D341Med (cell line): ENCODE measurements at regions not wholly inside any gene's neighbourhood (a gene's known extent, or its start where the extent isn't known, plus 50 kb on each side); places are given as distances from the start of the nearest gene placed in this dataset.

Experiments
- DNase-seq: peaks from one replicate; pipeline ENCODE4 v3.0.0; 2012; ENCODE audit warnings: low spot score

- DNase-seq: no peak
Measured at GRCh38 chr3:99439892-99440291, 198.5 kb upstream of the COL8A1 start.

- no peak for DNase-seq
Measured at GRCh38 chr3:99434190-99434589, 204.2 kb upstream of the COL8A1 start.

- no peak for DNase-seq
Measured at GRCh38 chr3:99430348-99431134, 207.9 kb upstream of the COL8A1 start.

GRCh38 chr3:99429502-99429901, 208.9 kb upstream of the COL8A1 start:
- no peak for DNase-seq

- DNase-seq: no peak
Measured at GRCh38 chr3:99425930-99426329, 212.5 kb upstream of the COL8A1 start.

GRCh38 chr3:99419116-99419515, 219.3 kb upstream of the COL8A1 start:
- no peak for DNase-seq

GRCh38 chr3:99418709-99419108, 219.7 kb upstream of the COL8A1 start:
- no peak for DNase-seq

GRCh38 chr3:99418209-99418635, 220.2 kb upstream of the COL8A1 start:
- DNase-seq: no peak

GRCh38 chr3:99413504-99413903, 224.9 kb upstream of the COL8A1 start:
- no peak for DNase-seq

GRCh38 chr3:99410789-99411311, 227.5 kb upstream of the COL8A1 start:
- DNase-seq: no peak

- DNase-seq: no peak
Measured at GRCh38 chr3:99409961-99410360, 228.4 kb upstream of the COL8A1 start.

- DNase-seq: no peak
Measured at GRCh38 chr3:99407257-99407656, 231.1 kb upstream of the COL8A1 start.

- no peak for DNase-seq
Measured at GRCh38 chr3:99402755-99403154, 235.6 kb upstream of the COL8A1 start.

GRCh38 chr3:99400352-99400751, 238.0 kb upstream of the COL8A1 start:
- no peak for DNase-seq

GRCh38 chr3:99396651-99397275, 241.6 kb upstream of the COL8A1 start:
- DNase-seq: no peak

GRCh38 chr3:99394831-99395778, 243.3 kb upstream of the COL8A1 start:
- no peak for DNase-seq

- no peak for DNase-seq
Measured at GRCh38 chr3:99393961-99394360, 244.4 kb upstream of the COL8A1 start.

- no peak for DNase-seq
Measured at GRCh38 chr3:99388780-99389179, 249.6 kb upstream of the COL8A1 start.

GRCh38 chr3:99384596-99384995, 253.8 kb upstream of the COL8A1 start:
- no peak for DNase-seq

GRCh38 chr3:99376926-99377325, 261.5 kb upstream of the COL8A1 start:
- no peak for DNase-seq

GRCh38 chr3:99373846-99374210, 264.6 kb upstream of the COL8A1 start:
- DNase-seq: no peak

GRCh38 chr3:99373088-99373845, 265.1 kb upstream of the COL8A1 start:
- no peak for DNase-seq
